GM23338 (cell line): ENCODE measurements at regions not wholly inside any gene's neighbourhood (a gene's known extent, or its start where the extent isn't known, plus 50 kb on each side); places are given as distances from the start of the nearest gene placed in this dataset.

Source experiments
- ATAC-seq: fragments of 200-7000 bp; cut with Tn5 transposase; 3 replicates; pipeline ENCODE4 v1.9.1; 2020
- DNase-seq: peaks from one replicate; pipeline ENCODE4 v3.0.0-alpha.2; 2015; ENCODE audit warnings: low spot score
- H2AFZ ChIP-seq: fragments of 200-600 bp; sonication (generic); 2 replicates; pipeline ENCODE4 v1.8.0; 2016; ENCODE audit warnings: antibody characterized with exemption, mild to moderate bottlenecking, moderate library complexity
- H3F3A ChIP-seq: fragments of 200-600 bp; sonication (generic); replicated peaks from 2 replicates; pipeline ENCODE4 v1.8.0; 2017; ENCODE audit warnings: antibody characterized with exemption, mixed run types, low read depth
- H3K27ac ChIP-seq: fragments of 200-600 bp; sonication (generic); 2 replicates; pipeline ENCODE4 v1.6.1; 2016; ENCODE audit warnings: low read depth
- H3K27me3 ChIP-seq: fragments of 200-600 bp; sonication (generic); 2 replicates; pipeline ENCODE4 v1.8.0; 2016; ENCODE audit warnings: mild to moderate bottlenecking, mixed run types, moderate library complexity; ENCODE audit not compliant: insufficient read depth
- H3K36me3 ChIP-seq: fragments of 200-600 bp; sonication (generic); 2 replicates; pipeline ENCODE4 v1.8.0; 2016; ENCODE audit warnings: mild to moderate bottlenecking; ENCODE audit not compliant: insufficient read depth
- H3K4me1 ChIP-seq: fragments of 200-600 bp; sonication (generic); 2 replicates; pipeline ENCODE4 v1.8.0; 2016; ENCODE audit warnings: mild to moderate bottlenecking, moderate library complexity; ENCODE audit not compliant: insufficient read depth
- H3K4me2 ChIP-seq: fragments of 200-600 bp; sonication (generic); 2 replicates; pipeline ENCODE4 v1.7.1; 2017; ENCODE audit warnings: mixed run types
- H3K4me3 ChIP-seq: fragments of 200-600 bp; sonication (generic); 2 replicates; pipeline ENCODE4 v1.6.1; 2016; ENCODE audit warnings: mixed run types
- H3K79me2 ChIP-seq: fragments of 200-600 bp; sonication (generic); replicated peaks from 2 replicates; pipeline ENCODE4 v1.8.0; 2017; ENCODE audit warnings: mild to moderate bottlenecking; ENCODE audit not compliant: insufficient read depth
- H3K9me2 ChIP-seq: fragments of 200-600 bp; sonication (generic); 2 replicates; pipeline ENCODE4 v1.8.0; 2017; ENCODE audit not compliant: insufficient read depth
- H4K20me1 ChIP-seq: fragments of 200-600 bp; sonication (generic); replicated peaks from 2 replicates; pipeline ENCODE4 v1.8.0; 2017; ENCODE audit warnings: mild to moderate bottlenecking; ENCODE audit not compliant: insufficient read depth
- H3K27ac Mint-ChIP-seq: 2 replicates; pipeline ENCODE4 v1.8.0; 2020; ENCODE audit warnings: inconsistent platforms, mild to moderate bottlenecking, moderate library complexity, mixed read lengths
- H3K27me3 Mint-ChIP-seq: 3 replicates; pipeline ENCODE4 v1.8.0; 2022; ENCODE audit warnings: low read depth, mild to moderate bottlenecking, moderate library complexity, mixed read lengths, inconsistent platforms; ENCODE audit not compliant: insufficient read depth, poor library complexity
- H3K36me3 Mint-ChIP-seq: 3 replicates; pipeline ENCODE4 v1.8.0; 2021; ENCODE audit warnings: low read depth, mild to moderate bottlenecking, inconsistent platforms, moderate library complexity, mixed read lengths
- H3K4me1 Mint-ChIP-seq: 3 replicates; pipeline ENCODE4 v1.8.0; 2020; ENCODE audit warnings: mild to moderate bottlenecking, inconsistent platforms, mixed read lengths
- H3K4me3 Mint-ChIP-seq: 3 replicates; pipeline ENCODE4 v1.8.0; 2021; ENCODE audit warnings: moderate library complexity, mild to moderate bottlenecking, inconsistent platforms, mixed read lengths
- H3K9me3 Mint-ChIP-seq: 3 replicates; pipeline ENCODE4 v1.8.0; 2020; ENCODE audit warnings: moderate library complexity, mild to moderate bottlenecking, inconsistent platforms, mixed read lengths
- CREB1 ChIP-seq: fragments of 250-450 bp; sonication (Bioruptor Pico); IDR thresholded peaks from 2 replicates; pipeline ENCODE4 v1.5.0; 2020; ENCODE audit warnings: low read depth, mild to moderate bottlenecking, moderate library complexity
- JUNB ChIP-seq: IDR thresholded peaks from one replicate; pipeline ENCODE4 v1.6.1; 2016; ENCODE audit warnings: antibody characterized with exemption; ENCODE audit not compliant: unreplicated experiment
- NANOG ChIP-seq: IDR thresholded peaks from 2 replicates; pipeline ENCODE4 v1.6.1; 2016; ENCODE audit warnings: antibody characterized with exemption, borderline replicate concordance
- POLR2AphosphoS5 ChIP-seq: IDR thresholded peaks from 2 replicates; pipeline ENCODE4 v1.6.1; 2016; ENCODE audit warnings: antibody characterized with exemption, low read depth
- STAT1 ChIP-seq: IDR thresholded peaks from one replicate; pipeline ENCODE4 v1.6.1; 2016; ENCODE audit warnings: antibody characterized with exemption; ENCODE audit not compliant: unreplicated experiment
- ZNF114 ChIP-seq: fragments of 250-450 bp; sonication (Bioruptor Pico); IDR thresholded peaks from 2 replicates; pipeline ENCODE4 v1.5.0; 2020; ENCODE audit warnings: mild to moderate bottlenecking, moderate library complexity
- TF ChIP-seq, protein P1 (sequence below): fragments of 250-450 bp; sonication (Bioruptor Pico); IDR thresholded peaks from 2 replicates; pipeline ENCODE4 v1.5.0; 2020; ENCODE audit warnings: mild to moderate bottlenecking, moderate library complexity
- TF ChIP-seq, protein P2 (sequence below), 2 experiments: fragments of 200-600 bp in 1 of 2; sonication (generic) in 1 of 2; conservative IDR thresholded peaks; 2 replicates each; pipeline versions ENCODE4 v1.5.1 to v1.6.1; 2016 to 2017; ENCODE audit warnings: antibody characterized with exemption in 2 of 2, low read depth in 2 of 2, mild to moderate bottlenecking in 2 of 2, moderate library complexity in 1 of 2
- TF ChIP-seq, protein P3 (sequence below): IDR thresholded peaks from one replicate; pipeline ENCODE4 v1.6.1; 2018; ENCODE audit warnings: antibody characterized with exemption; ENCODE audit not compliant: unreplicated experiment

DNA sequence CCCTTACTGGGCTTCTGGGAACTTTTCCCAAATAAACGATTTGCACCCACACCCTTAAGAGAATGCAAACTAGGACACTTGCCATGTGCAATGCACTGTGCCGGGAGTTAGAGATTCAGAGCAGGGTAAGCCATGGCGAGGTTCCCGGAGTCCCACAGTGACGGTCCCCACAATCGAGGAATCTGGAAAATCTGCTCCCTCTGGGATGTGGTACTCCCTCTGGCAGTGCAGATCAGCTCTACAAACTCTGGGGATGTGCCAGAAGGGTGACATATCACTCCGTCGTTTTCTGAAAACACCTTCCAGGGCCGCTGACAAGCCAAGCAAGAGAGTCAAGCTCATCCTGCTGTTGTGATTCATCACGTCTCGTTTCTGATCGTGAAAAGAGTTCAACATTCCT lies 537.5 kb downstream of the BCOR start (continued):
- TF ChIP-seq, protein P1, sequence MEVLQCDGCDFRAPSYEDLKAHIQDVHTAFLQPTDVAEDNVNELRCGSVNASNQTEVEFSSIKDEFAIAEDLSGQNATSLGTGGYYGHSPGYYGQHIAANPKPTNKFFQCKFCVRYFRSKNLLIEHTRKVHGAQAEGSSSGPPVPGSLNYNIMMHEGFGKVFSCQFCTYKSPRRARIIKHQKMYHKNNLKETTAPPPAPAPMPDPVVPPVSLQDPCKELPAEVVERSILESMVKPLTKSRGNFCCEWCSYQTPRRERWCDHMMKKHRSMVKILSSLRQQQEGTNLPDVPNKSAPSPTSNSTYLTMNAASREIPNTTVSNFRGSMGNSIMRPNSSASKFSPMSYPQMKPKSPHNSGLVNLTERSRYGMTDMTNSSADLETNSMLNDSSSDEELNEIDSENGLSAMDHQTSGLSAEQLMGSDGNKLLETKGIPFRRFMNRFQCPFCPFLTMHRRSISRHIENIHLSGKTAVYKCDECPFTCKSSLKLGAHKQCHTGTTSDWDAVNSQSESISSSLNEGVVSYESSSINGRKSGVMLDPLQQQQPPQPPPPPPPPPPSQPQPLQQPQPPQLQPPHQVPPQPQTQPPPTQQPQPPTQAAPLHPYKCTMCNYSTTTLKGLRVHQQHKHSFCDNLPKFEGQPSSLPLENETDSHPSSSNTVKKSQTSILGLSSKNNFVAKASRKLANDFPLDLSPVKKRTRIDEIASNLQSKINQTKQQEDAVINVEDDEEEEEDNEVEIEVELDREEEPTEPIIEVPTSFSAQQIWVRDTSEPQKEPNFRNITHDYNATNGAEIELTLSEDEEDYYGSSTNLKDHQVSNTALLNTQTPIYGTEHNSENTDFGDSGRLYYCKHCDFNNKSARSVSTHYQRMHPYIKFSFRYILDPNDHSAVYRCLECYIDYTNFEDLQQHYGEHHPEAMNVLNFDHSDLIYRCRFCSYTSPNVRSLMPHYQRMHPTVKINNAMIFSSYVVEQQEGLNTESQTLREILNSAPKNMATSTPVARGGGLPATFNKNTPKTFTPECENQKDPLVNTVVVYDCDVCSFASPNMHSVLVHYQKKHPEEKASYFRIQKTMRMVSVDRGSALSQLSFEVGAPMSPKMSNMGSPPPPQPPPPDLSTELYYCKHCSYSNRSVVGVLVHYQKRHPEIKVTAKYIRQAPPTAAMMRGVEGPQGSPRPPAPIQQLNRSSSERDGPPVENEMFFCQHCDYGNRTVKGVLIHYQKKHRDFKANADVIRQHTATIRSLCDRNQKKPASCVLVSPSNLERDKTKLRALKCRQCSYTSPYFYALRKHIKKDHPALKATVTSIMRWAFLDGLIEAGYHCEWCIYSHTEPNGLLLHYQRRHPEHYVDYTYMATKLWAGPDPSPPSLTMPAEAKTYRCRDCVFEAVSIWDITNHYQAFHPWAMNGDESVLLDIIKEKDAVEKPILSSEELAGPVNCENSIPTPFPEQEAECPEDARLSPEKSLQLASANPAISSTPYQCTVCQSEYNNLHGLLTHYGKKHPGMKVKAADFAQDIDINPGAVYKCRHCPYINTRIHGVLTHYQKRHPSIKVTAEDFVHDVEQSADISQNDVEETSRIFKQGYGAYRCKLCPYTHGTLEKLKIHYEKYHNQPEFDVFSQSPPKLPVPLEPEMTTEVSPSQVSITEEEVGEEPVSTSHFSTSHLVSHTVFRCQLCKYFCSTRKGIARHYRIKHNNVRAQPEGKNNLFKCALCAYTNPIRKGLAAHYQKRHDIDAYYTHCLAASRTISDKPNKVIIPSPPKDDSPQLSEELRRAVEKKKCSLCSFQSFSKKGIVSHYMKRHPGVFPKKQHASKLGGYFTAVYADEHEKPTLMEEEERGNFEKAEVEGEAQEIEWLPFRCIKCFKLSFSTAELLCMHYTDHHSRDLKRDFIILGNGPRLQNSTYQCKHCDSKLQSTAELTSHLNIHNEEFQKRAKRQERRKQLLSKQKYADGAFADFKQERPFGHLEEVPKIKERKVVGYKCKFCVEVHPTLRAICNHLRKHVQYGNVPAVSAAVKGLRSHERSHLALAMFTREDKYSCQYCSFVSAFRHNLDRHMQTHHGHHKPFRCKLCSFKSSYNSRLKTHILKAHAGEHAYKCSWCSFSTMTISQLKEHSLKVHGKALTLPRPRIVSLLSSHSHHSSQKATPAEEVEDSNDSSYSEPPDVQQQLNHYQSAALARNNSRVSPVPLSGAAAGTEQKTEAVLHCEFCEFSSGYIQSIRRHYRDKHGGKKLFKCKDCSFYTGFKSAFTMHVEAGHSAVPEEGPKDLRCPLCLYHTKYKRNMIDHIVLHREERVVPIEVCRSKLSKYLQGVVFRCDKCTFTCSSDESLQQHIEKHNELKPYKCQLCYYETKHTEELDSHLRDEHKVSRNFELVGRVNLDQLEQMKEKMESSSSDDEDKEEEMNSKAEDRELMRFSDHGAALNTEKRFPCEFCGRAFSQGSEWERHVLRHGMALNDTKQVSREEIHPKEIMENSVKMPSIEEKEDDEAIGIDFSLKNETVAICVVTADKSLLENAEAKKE = no peak
- TF ChIP-seq CREB1 (CRISPR knock-in tag) = no peak
- TF ChIP-seq JUNB = no peak
- TF ChIP-seq POLR2AphosphoS5 = no peak
- TF ChIP-seq, protein P2, sequence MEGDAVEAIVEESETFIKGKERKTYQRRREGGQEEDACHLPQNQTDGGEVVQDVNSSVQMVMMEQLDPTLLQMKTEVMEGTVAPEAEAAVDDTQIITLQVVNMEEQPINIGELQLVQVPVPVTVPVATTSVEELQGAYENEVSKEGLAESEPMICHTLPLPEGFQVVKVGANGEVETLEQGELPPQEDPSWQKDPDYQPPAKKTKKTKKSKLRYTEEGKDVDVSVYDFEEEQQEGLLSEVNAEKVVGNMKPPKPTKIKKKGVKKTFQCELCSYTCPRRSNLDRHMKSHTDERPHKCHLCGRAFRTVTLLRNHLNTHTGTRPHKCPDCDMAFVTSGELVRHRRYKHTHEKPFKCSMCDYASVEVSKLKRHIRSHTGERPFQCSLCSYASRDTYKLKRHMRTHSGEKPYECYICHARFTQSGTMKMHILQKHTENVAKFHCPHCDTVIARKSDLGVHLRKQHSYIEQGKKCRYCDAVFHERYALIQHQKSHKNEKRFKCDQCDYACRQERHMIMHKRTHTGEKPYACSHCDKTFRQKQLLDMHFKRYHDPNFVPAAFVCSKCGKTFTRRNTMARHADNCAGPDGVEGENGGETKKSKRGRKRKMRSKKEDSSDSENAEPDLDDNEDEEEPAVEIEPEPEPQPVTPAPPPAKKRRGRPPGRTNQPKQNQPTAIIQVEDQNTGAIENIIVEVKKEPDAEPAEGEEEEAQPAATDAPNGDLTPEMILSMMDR (conservative IDR thresholded peaks at IDR 0.05; ENCODE audit: low read depth in 2 of 2) = no peak

DNA sequence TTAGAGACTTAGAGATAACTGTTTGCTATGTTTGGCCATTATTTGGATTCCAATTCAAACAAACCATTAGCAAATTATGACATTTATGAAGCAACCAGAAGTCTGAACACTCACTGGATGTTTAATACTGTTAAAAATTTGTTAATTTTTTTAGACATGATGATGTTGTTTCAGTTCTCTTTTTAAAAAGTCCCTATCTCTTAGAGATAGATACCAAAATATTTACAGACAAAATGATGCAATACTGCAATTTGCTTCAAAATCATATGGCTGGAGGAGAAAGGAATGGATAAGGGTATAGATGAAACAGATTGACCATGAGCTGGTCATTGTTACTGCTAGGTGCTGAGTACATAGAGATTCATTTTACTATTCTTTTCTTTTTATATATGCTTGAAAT lies 534.6 kb downstream of the BCOR start:
- DNase-seq (no peak), ATAC-seq (no peak)
- no peak overlapping the region for H3K4me3 ChIP-seq
- H3K36me3 ChIP-seq = no peaks in the 10 kb centered on the region
- no peak overlapping the region for H3K27ac ChIP-seq
- H3K27me3 ChIP-seq = no peaks in the 10 kb centered on the region
- H2AFZ ChIP-seq = no peak overlapping the region
- H3K36me3 Mint-ChIP-seq = no peaks in the 10 kb centered on the region
- no peak overlapping the region for H3K4me2 ChIP-seq
- no peaks in the 10 kb centered on the region for H4K20me1 ChIP-seq
- no peak overlapping the region for H3K4me3 Mint-ChIP-seq
- no peaks in the 10 kb centered on the region for H3K4me1 Mint-ChIP-seq
- H3F3A ChIP-seq = no peaks in the 10 kb centered on the region
- H3K27me3 Mint-ChIP-seq = no peaks in the 10 kb centered on the region
- 0 out of 3 replicates have a peak, but pooled peaks cover 4% of the 10 kb centered on the region for H3K9me3 Mint-ChIP-seq
- no peaks in the 10 kb centered on the region for H3K79me2 ChIP-seq
- H3K4me1 ChIP-seq = no peaks in the 10 kb centered on the region
- no peaks in the 10 kb centered on the region for H3K9me2 ChIP-seq
- H3K27ac Mint-ChIP-seq = no peak overlapping the region
- TF ChIP-seq STAT1 = no peak
- TF ChIP-seq, protein P3, sequence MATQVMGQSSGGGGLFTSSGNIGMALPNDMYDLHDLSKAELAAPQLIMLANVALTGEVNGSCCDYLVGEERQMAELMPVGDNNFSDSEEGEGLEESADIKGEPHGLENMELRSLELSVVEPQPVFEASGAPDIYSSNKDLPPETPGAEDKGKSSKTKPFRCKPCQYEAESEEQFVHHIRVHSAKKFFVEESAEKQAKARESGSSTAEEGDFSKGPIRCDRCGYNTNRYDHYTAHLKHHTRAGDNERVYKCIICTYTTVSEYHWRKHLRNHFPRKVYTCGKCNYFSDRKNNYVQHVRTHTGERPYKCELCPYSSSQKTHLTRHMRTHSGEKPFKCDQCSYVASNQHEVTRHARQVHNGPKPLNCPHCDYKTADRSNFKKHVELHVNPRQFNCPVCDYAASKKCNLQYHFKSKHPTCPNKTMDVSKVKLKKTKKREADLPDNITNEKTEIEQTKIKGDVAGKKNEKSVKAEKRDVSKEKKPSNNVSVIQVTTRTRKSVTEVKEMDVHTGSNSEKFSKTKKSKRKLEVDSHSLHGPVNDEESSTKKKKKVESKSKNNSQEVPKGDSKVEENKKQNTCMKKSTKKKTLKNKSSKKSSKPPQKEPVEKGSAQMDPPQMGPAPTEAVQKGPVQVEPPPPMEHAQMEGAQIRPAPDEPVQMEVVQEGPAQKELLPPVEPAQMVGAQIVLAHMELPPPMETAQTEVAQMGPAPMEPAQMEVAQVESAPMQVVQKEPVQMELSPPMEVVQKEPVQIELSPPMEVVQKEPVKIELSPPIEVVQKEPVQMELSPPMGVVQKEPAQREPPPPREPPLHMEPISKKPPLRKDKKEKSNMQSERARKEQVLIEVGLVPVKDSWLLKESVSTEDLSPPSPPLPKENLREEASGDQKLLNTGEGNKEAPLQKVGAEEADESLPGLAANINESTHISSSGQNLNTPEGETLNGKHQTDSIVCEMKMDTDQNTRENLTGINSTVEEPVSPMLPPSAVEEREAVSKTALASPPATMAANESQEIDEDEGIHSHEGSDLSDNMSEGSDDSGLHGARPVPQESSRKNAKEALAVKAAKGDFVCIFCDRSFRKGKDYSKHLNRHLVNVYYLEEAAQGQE = no peak
- no peak for TF ChIP-seq ZNF114 (CRISPR knock-in tag)
- no peak for TF ChIP-seq NANOG
- no peak for TF ChIP-seq POLR2AphosphoS5
